ENCODE measurements at regions not wholly inside any gene's neighbourhood (a gene's known extent, or its start where the extent isn't known, plus 50 kb on each side); places are given as distances from the start of the nearest gene placed in this dataset.

DNA sequence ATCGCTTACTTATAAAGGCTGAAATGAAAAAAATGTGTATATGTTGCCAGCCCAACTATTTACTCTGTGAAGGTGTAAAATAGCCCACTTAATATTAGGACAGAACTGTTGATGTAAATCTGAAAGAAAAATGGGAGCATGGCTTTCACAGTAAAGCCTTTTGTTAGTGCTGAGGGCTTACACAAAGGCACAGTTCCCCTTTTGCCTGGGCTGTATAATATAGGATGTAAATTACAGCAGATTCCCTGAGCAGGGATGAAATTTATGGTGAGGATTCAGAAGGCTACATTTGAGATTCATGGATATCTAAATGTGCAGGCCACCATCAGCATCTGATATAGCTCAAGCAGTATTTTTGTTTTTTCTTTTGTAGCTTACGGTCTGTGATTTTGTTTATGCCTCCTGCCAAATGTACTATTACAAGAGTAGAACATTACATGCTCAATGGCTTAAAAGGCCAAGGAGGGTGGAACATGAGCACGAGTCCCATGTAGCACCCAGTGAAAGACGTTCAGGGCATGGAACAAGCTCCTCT, 109.1 kb upstream of the ATP10A start:
- DNase-seq, result no peak

DNA sequence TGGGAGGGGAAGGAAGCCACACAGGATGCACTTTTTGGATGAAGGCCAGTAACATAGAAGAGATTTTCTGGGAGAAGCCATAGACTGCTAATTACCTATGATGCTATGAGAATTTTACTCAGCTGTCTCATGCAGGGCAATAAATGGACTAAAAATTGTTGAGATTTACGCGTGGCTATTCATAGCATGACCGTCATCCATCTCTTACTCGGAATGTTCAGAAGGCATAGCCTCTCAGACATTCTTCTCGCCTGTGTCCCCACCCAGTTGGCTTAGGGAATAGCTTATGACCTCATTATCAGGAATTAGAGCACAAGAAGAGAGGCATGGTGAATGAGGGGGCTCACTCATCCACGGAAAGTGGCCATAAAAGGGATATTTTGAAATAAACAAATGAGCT, 107.9 kb upstream of the ATP10A start:
- no peak for DNase-seq

GRCh38 chr15:25969886-25970285, 106.8 kb upstream of the ATP10A start:
- no peak for DNase-seq

GRCh38 chr15:25967116-25967515, 104.0 kb upstream of the ATP10A start:
- no peak for DNase-seq

DNA sequence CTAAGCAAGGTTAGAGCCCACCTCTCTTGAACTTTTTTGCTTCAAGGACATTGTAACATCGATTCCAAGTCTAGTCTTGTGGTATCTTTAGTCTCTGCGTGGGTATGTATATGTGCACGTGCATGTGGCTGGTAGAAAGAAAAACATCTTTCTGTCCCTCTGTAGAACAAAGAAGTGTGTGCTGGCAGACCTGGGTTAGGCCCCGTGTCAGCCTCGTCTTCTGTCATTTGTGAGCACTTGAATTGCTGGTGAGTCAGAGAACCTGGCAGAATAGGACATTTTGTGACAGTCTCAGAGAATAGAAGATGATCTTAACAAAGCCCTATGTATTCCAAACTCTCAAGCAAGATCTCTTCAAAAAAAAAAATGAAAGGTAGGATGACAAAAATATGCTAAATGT, 102.2 kb upstream of the ATP10A start:
- DNase-seq, result peak in 1 of 58 donors; percentile 26

GRCh38 chr15:25960273-25960672, 97.1 kb upstream of the ATP10A start:
- no peak for DNase-seq

- DNase-seq, result no peak
Measured at GRCh38 chr15:25959100-25959499, 96.0 kb upstream of the ATP10A start.

DNA sequence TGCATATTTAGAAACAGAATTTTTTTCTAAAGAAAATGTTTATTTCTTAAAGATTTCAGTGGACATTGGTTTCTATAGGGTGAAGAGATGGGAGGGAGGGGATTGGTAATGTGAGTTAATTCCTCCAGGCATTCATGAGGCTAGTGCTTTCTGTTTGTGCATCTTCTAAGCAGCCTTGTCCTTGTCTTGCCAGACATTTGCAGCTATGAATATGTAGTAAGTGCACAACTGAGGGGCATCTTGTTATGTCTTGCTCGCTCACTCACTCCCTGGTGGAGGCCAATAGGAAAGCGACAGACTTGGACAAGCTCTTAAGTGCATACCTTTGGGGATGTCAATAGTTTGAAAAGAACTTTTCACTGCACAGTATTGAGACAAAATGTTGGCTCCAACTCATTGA, 92.5 kb upstream of the ATP10A start:
- no peak for DNase-seq

GRCh38 chr15:25954398-25954797, 91.3 kb upstream of the ATP10A start:
- DNase-seq, result no peak

DNA sequence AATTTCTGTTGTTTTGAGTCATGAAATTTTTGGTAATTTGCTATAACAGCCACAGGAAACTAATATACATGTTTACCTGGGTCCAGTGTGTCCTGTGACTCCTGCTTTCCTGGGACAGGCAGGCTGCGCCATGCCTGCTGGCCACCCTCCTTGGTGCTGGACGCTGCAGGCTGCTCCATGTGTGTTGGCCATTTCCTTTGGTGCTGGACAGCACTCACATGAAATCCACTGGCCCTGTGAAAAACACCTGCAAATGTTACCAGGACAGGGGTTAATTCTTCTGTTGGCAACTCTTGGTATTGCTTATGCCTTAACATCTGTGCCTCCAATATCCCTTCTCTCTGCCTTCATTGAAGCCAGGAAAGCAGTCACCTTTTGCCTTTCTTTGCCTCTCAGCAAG, 86.9 kb upstream of the ATP10A start:
- no peak for DNase-seq

GRCh38 chr15:25947323-25948314, 84.5 kb upstream of the ATP10A start:
- DNase-seq, result peak in 20 of 58 donors; percentile 2 to 36 (median 8)

- DNase-seq, result no peak
Measured at GRCh38 chr15:25946241-25946805, 83.2 kb upstream of the ATP10A start.

- no peak for DNase-seq
Measured at GRCh38 chr15:25944386-25944785, 81.3 kb upstream of the ATP10A start.

GRCh38 chr15:25943831-25944230, 80.7 kb upstream of the ATP10A start:
- no peak for DNase-seq

DNA sequence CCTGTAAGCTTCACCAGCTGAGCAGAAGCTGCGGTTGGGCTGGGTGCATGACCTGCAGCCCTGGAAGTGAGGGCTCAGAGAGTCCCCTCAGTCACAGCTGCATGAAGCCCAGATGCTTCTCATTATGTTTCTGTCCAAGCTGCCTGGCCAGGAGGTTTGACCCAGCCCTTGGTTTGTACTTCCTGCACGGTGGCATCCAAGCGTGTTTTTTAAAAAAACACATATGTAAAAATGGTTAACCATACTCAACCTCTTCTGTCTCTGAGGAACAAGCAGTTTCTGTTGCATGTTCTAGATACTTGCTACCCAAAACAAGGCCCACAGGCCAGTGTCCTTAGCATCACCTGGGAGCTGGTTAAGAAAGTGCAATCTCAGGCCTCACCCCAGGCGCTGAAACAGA, 76.0 kb upstream of the ATP10A start:
- DNase-seq, result no peak

DNA sequence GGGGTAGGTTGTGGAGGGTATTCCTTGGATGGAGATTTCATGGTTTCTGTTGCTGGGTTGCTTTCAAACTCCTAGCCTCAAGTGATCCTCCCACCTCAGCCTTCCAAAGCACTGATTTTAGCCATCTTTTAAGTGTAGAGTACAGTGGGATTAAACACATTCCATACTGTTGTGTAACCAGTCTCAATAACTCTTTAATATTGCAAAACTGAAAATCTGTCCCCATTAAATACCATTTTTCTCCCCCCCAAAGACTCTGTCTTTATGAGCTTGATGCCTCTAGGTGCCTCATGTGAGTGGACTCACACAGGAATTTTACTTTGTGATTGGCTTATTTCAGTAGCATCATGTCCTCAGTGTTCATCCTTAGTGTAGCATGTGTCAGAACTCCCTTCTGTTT, 74.7 kb upstream of the ATP10A start:
- no peak for DNase-seq

GRCh38 chr15:25936004-25936403, 72.9 kb upstream of the ATP10A start:
- no peak for DNase-seq

- DNase-seq, result peak in 34 of 58 donors; percentile 3 to 64 (median 15)
Measured at GRCh38 chr15:25933456-25934158, 70.5 kb upstream of the ATP10A start.

- DNase-seq, result no peak
Measured at GRCh38 chr15:25932696-25933095, 69.6 kb upstream of the ATP10A start.

- no peak for DNase-seq
Measured at GRCh38 chr15:25931851-25932250, 68.7 kb upstream of the ATP10A start.

- no peak for DNase-seq
Measured at GRCh38 chr15:25930931-25931330, 67.8 kb upstream of the ATP10A start.
